GM12878 (cell line): ENCODE measurements at regions not wholly inside any gene's neighbourhood (a gene's known extent, or its start where the extent isn't known, plus 50 kb on each side); places are given as distances from the start of the nearest gene placed in this dataset.

Experiments
- ATAC-seq: fragments of 200-7000 bp; cut with Tn5 transposase; 3 replicates; pipeline ENCODE4 v1.9.1; 2020; ENCODE audit warnings: mild to moderate bottlenecking, moderate library complexity
- BruUV-seq: library from RNA; stranded (reverse); fragments of 400-500 nt; replicated peaks from 2 replicates; lab custom pipeline; 2021; lab: Mats Ljungman, UMichigan
- CTCF ChIA-PET: fragments of 300-600 bp; sonication (Branson Sonifier 250); formaldehyde crosslinking; extraction: SDS; loops from one replicate; lab custom pipeline; 2021; ENCODE audit warnings: inconsistent platforms; lab: Yijun Ruan, JAX
- POLR2A ChIA-PET: fragments of 350-600 bp; formaldehyde crosslinking; extraction: SDS; loops from one replicate; lab custom pipeline; 2021; ENCODE audit warnings: inconsistent platforms; lab: Charles Lee
- RAD21 ChIA-PET: fragments of 300-600 bp; sonication (Branson Sonifier 250); formaldehyde crosslinking; loops from one replicate; lab custom pipeline; 2023; ENCODE audit warnings: antibody characterized with exemption; ENCODE audit not compliant: unreplicated experiment; lab: Charles Lee
- SMC1A ChIA-PET: fragments of 300-600 bp; sonication (Branson Sonifier 250); formaldehyde crosslinking; loops from one replicate; lab custom pipeline; 2023; ENCODE audit not compliant: unreplicated experiment, uncharacterized antibody; lab: Charles Lee
- DNase-seq: peaks from one replicate; pipeline ENCODE4 v3.0.0-alpha.2; 2011; ENCODE audit warnings: low read depth, low spot score
- FAIRE-seq: peaks from 3 replicates; lab custom pipeline; 2011; peaks lifted over from hg19 to GRCh38; lab: Jason Lieb, UNC
- H2AFZ ChIP-seq: 2 replicates; pipeline ENCODE4 v1.6.0; 2011; ENCODE audit warnings: low read depth, low read length, control low read depth; ENCODE audit not compliant: control insufficient read depth
- H3K27ac ChIP-seq: 2 replicates; pipeline ENCODE4 v1.5.1; 2011; ENCODE audit warnings: control low read depth; ENCODE audit not compliant: control insufficient read depth, insufficient read depth
- H3K27me3 ChIP-seq, 2 experiments: replicated peaks in 1 of 2; 2 replicates each; pipeline versions ENCODE4 v1.6.0 to v1.6.1; 2011; ENCODE audit warnings: low read length in 1 of 2; ENCODE audit not compliant: control insufficient read depth in 2 of 2, insufficient read depth in 2 of 2
- H3K36me3 ChIP-seq, 2 experiments: 2 replicates each; pipeline ENCODE4 v1.5.1; 2011; ENCODE audit warnings: low read length in 1 of 2; ENCODE audit not compliant: control insufficient read depth in 2 of 2, insufficient read depth in 2 of 2
- H3K4me1 ChIP-seq: 2 replicates; pipeline ENCODE4 v1.6.1; 2011; ENCODE audit warnings: mild to moderate bottlenecking, low read length, moderate library complexity, mixed read lengths; ENCODE audit not compliant: control insufficient read depth, insufficient read depth
- H3K4me2 ChIP-seq: 2 replicates; pipeline ENCODE4 v1.6.0; 2011; ENCODE audit warnings: control low read depth; ENCODE audit not compliant: control insufficient read depth, insufficient read depth
- H3K4me3 ChIP-seq: fragments of 200-600 bp; sonication (generic); 2 replicates; pipeline ENCODE4 v1.5.1; 2016
- H3K79me2 ChIP-seq: 2 replicates; pipeline ENCODE4 v1.6.0; 2011; ENCODE audit warnings: low read length; ENCODE audit not compliant: control insufficient read depth, insufficient read depth
- H3K9ac ChIP-seq: 2 replicates; pipeline ENCODE4 v1.8.0; 2011; ENCODE audit warnings: low read length, control low read depth, mixed read lengths; ENCODE audit not compliant: control insufficient read depth, insufficient read depth
- H3K9me3 ChIP-seq: replicated peaks from 3 replicates; pipeline ENCODE4 v1.5.1; 2011; ENCODE audit warnings: mild to moderate bottlenecking, low read length; ENCODE audit not compliant: control insufficient read depth, insufficient read depth
- H4K20me1 ChIP-seq: 2 replicates; pipeline ENCODE4 v1.6.0; 2011; ENCODE audit not compliant: control insufficient read depth, insufficient read depth
- CBX5 ChIP-seq: sonication (generic); IDR thresholded peaks from 2 replicates; pipeline ENCODE4 v1.6.1; 2016; ENCODE audit warnings: low read depth, moderate library complexity, mild to moderate bottlenecking, inconsistent platforms
- DPF2 ChIP-seq: fragments of 450-650 bp; IDR thresholded peaks from 2 replicates; pipeline ENCODE4 v1.6.1; 2017; ENCODE audit warnings: mild to moderate bottlenecking
- EP300 ChIP-seq, 2 experiments: fragments of 150-350 bp in 1 of 2; IDR thresholded peaks; 2 replicates each; pipeline ENCODE4 v1.6.1; 2011 to 2012; ENCODE audit warnings: low read depth in 2 of 2, low read length in 2 of 2, borderline replicate concordance in 1 of 2, improper control_type of control experiment in 1 of 2, inconsistent platforms in 1 of 2; ENCODE audit not compliant: control insufficient read depth in 1 of 2
- GATAD2B ChIP-seq: fragments of 450-650 bp; conservative IDR thresholded peaks from 2 replicates; pipeline ENCODE4 v1.6.1; 2017; ENCODE audit warnings: low read depth, mild to moderate bottlenecking, moderate library complexity
- NFIC ChIP-seq: IDR thresholded peaks from 2 replicates; pipeline ENCODE4 v1.6.1; 2012; ENCODE audit warnings: low read depth, mild to moderate bottlenecking, inconsistent platforms, low read length, moderate library complexity
- POLR2A ChIP-seq: IDR thresholded peaks from 2 replicates; pipeline ENCODE4 v1.6.1; 2011; ENCODE audit warnings: low read depth, mild to moderate bottlenecking, low read length
- RFX5 ChIP-seq: IDR thresholded peaks from 2 replicates; pipeline ENCODE4 v1.6.1; 2011; ENCODE audit warnings: low read depth, low read length, improper control_type of control experiment
- SIN3A ChIP-seq: IDR thresholded peaks from 2 replicates; pipeline ENCODE4 v1.6.1; 2012; ENCODE audit warnings: low read depth, low read length, improper control_type of control experiment
- SMC3 ChIP-seq: IDR thresholded peaks from 2 replicates; pipeline ENCODE4 v1.6.1; 2011; ENCODE audit warnings: low read length, improper control_type of control experiment, borderline replicate concordance
- SP1 ChIP-seq: IDR thresholded peaks from one replicate; pipeline ENCODE4 v1.6.1; 2011; ENCODE audit warnings: low read depth, low read length
- SRF ChIP-seq, 2 experiments: IDR thresholded peaks; 2 replicates each; pipeline ENCODE4 v1.6.1; 2011; ENCODE audit warnings: low read depth in 2 of 2, low read length in 2 of 2, mild to moderate bottlenecking in 1 of 2, moderate library complexity in 1 of 2
- ZNF384 ChIP-seq: IDR thresholded peaks from 2 replicates; pipeline ENCODE4 v1.6.1; 2012; ENCODE audit warnings: low read depth, mild to moderate bottlenecking, low read length, improper control_type of control experiment, borderline replicate concordance
- ZNF622 ChIP-seq: fragments of 450-650 bp; IDR thresholded peaks from 2 replicates; pipeline ENCODE4 v1.6.1; 2017; ENCODE audit warnings: mild to moderate bottlenecking, inconsistent platforms
- WGBS: methylation state at CpG from one replicate; pipeline ENCODE4 v1.1.6; 2016; ENCODE audit warnings: low lambda C conversion rate; ENCODE audit not compliant: insufficient replicate concordance, insufficient coverage; ENCODE audit errors: missing lambda C conversion rate; 5-methylcytosine and 5-hydroxymethylcytosine counted together
- in situ Hi-C: fragments of 300-500 bp; cut with MboI; formaldehyde crosslinking; loops from 9 replicates; pipeline ENCODE4 v1.14.3; 2018; ENCODE audit warnings: mixed read lengths
- intact Hi-C: fragments of 100-400 bp; cut with micrococcal nuclease; formaldehyde crosslinking; loops from one replicate; pipeline ENCODE4 v1.14.2; 2022; ENCODE audit not compliant: unreplicated experiment
- TF ChIP-seq, protein P1 (sequence below): fragments of 450-650 bp; IDR thresholded peaks from 2 replicates; pipeline ENCODE4 v1.6.1; 2017; ENCODE audit warnings: mild to moderate bottlenecking, moderate library complexity
- TF ChIP-seq, protein P2 (sequence below): fragments of 450-650 bp; IDR thresholded peaks from 2 replicates; pipeline ENCODE4 v1.6.1; 2016; ENCODE audit warnings: mild to moderate bottlenecking, moderate library complexity, borderline replicate concordance

DNA sequence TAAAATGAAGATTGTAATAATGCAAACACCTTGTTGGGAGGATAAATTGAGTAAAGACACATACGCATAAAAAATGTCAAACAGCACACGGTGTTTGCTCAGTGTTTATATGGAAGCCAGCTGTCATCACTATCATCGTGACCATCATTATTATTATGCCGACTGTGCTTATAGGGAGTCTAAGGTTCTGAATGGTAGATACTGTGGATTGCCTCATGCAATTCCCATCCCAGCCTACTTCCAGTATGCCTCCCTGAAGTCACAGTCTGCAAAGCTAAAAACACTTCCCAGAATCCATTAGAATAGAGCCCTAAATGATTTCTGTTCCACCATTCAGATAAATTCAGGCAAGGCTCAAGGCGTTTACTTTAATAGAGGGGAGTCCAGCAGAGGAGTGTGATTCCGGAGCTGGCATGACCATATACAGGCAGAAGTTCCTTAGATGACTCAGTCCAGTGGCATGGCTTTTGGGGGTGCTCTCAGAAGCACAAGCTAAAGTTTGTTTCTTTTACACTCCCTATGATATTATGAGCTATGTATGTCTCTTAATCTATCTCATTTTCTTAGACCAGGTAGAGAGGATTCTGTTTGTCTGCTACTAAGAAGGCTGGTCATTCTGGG is 148.7 kb downstream of the MEX3B start (continued):
- TF ChIP-seq, protein P1, sequence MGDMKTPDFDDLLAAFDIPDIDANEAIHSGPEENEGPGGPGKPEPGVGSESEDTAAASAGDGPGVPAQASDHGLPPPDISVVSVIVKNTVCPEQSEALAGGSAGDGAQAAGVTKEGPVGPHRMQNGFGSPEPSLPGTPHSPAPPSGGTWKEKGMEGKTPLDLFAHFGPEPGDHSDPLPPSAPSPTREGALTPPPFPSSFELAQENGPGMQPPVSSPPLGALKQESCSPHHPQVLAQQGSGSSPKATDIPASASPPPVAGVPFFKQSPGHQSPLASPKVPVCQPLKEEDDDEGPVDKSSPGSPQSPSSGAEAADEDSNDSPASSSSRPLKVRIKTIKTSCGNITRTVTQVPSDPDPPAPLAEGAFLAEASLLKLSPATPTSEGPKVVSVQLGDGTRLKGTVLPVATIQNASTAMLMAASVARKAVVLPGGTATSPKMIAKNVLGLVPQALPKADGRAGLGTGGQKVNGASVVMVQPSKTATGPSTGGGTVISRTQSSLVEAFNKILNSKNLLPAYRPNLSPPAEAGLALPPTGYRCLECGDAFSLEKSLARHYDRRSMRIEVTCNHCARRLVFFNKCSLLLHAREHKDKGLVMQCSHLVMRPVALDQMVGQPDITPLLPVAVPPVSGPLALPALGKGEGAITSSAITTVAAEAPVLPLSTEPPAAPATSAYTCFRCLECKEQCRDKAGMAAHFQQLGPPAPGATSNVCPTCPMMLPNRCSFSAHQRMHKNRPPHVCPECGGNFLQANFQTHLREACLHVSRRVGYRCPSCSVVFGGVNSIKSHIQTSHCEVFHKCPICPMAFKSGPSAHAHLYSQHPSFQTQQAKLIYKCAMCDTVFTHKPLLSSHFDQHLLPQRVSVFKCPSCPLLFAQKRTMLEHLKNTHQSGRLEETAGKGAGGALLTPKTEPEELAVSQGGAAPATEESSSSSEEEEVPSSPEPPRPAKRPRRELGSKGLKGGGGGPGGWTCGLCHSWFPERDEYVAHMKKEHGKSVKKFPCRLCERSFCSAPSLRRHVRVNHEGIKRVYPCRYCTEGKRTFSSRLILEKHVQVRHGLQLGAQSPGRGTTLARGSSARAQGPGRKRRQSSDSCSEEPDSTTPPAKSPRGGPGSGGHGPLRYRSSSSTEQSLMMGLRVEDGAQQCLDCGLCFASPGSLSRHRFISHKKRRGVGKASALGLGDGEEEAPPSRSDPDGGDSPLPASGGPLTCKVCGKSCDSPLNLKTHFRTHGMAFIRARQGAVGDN, result no peak
- no peak for TF ChIP-seq ZNF384
- no peak for TF ChIP-seq DPF2
- no peak for TF ChIP-seq ZNF622

DNA sequence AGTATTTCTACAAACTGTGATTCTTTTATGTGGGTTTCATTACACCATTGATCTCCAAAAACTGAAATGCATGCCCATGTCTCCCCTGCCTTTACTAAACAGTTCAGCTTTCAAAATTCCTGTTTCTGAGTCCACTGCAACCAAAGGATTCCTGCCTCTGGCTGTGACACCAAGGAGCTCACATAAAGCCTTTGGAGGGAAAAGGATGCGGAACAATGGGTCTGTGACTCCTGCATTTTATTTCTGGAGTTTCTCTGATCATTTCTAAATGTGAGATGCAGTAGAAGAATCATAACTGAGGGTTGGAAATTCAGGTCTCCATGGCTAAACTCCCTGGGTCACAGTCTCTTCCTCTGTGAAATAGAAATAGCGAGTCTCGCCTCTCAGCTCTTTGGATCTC is 149.5 kb downstream of the MEX3B start:
- CTCF ChIA-PET, result no interaction called here
- H3K36me3 ChIP-seq, result no peaks in the 10 kb centered on the region
- H3K9me3 ChIP-seq, result no peaks in the 10 kb centered on the region
- H3K4me3 ChIP-seq, result no peak overlapping the region
- H2AFZ ChIP-seq, result no peak overlapping the region
- H3K4me2 ChIP-seq, result no peak overlapping the region
- no TSS peak for BruUV-seq
- FAIRE-seq (no peak), ATAC-seq (no peak), DNase-seq (no peak)
- H4K20me1 ChIP-seq, result no peaks in the 10 kb centered on the region
- POLR2A ChIA-PET, result no interaction called here
- RAD21 ChIA-PET, result no interaction called here
- H3K4me1 ChIP-seq, result no peaks in the 10 kb centered on the region
- intact Hi-C loops, result no loop called here
- in situ Hi-C loops, result no loop called here
- H3K27me3 ChIP-seq, result no peaks in the 10 kb centered on the region
- WGBS, result 2% methylated on average over 3 of the region's 3 CpGs
- no peak overlapping the region for H3K27ac ChIP-seq
- no peak overlapping the region for H3K9ac ChIP-seq
- SMC1A ChIA-PET, result interaction anchor here (1.2 kb wide), 1 partner anchor 15 kb away, joined by 4 read pairs; no protein-coding TSS in a partner anchor
- no peaks in the 10 kb centered on the region for H3K79me2 ChIP-seq
- no peak for TF ChIP-seq CBX5
- no peak for TF ChIP-seq POLR2A
- TF ChIP-seq NFIC, result no peak
- no peak for TF ChIP-seq RFX5
- no peak for TF ChIP-seq SRF (IDR thresholded peaks at IDR 0.05; ENCODE audit: low read depth in 2 of 2, low read length in 2 of 2)
- no peak for TF ChIP-seq GATAD2B
- TF ChIP-seq SIN3A, result no peak
- TF ChIP-seq SP1, result no peak
- TF ChIP-seq, protein P2, sequence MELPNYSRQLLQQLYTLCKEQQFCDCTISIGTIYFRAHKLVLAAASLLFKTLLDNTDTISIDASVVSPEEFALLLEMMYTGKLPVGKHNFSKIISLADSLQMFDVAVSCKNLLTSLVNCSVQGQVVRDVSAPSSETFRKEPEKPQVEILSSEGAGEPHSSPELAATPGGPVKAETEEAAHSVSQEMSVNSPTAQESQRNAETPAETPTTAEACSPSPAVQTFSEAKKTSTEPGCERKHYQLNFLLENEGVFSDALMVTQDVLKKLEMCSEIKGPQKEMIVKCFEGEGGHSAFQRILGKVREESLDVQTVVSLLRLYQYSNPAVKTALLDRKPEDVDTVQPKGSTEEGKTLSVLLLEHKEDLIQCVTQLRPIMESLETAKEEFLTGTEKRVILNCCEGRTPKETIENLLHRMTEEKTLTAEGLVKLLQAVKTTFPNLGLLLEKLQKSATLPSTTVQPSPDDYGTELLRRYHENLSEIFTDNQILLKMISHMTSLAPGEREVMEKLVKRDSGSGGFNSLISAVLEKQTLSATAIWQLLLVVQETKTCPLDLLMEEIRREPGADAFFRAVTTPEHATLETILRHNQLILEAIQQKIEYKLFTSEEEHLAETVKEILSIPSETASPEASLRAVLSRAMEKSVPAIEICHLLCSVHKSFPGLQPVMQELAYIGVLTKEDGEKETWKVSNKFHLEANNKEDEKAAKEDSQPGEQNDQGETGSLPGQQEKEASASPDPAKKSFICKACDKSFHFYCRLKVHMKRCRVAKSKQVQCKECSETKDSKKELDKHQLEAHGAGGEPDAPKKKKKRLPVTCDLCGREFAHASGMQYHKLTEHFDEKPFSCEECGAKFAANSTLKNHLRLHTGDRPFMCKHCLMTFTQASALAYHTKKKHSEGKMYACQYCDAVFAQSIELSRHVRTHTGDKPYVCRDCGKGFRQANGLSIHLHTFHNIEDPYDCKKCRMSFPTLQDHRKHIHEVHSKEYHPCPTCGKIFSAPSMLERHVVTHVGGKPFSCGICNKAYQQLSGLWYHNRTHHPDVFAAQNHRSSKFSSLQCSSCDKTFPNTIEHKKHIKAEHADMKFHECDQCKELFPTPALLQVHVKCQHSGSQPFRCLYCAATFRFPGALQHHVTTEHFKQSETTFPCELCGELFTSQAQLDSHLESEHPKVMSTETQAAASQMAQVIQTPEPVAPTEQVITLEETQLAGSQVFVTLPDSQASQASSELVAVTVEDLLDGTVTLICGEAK, result no peak
- no peak for TF ChIP-seq SMC3
- TF ChIP-seq EP300 (IDR thresholded peaks at IDR 0.05; ENCODE audit: borderline replicate concordance in 1 of 2, control insufficient read depth in 1 of 2, low read depth in 2 of 2, low read length in 2 of 2), result no peak
